ENCODE measurements at regions not wholly inside any gene's neighbourhood (a gene's known extent, or its start where the extent isn't known, plus 50 kb on each side); places are given as distances from the start of the nearest gene placed in this dataset.

GRCh38 chr18:42305869-42306593 lies 351.0 kb downstream of the PIK3C3 start:
- H3K27ac ChIP-seq (ENCODE audit: low read depth, low read length, poor library complexity, severe bottlenecking): no peak overlapping the region
- CTCF ChIA-PET (ENCODE audit: unreplicated experiment): no interaction called here
- H3K9me3 ChIP-seq (ENCODE audit: low read length): no peaks in the 10 kb centered on the region
- BruUV-seq (replicated peaks): no TSS peak
- no peaks in the 10 kb centered on the region for H3K36me3 ChIP-seq (ENCODE audit: insufficient read depth, low read length)
- H3K79me2 ChIP-seq (ENCODE audit: insufficient read depth, low read depth, low read length): no peaks in the 10 kb centered on the region
- no peak overlapping the region for H3K4me3 ChIP-seq (ENCODE audit: low read depth, low read length, poor library complexity, severe bottlenecking)
- DNase-seq (ENCODE audit: low spot score): no peak
- POLR2A ChIA-PET: interaction anchor here (0.6 kb wide), 1 partner anchor 82 kb away, joined by 3 read pairs; no protein-coding TSS in a partner anchor
- H3K4me2 ChIP-seq (ENCODE audit: low read length): no peak overlapping the region
- no peaks in the 10 kb centered on the region for H3K4me1 ChIP-seq (ENCODE audit: insufficient read depth, low read length, poor library complexity, severe bottlenecking)
- no peaks in the 10 kb centered on the region for H4K20me1 ChIP-seq (ENCODE audit: insufficient read depth, low read length)
- no peaks in the 10 kb centered on the region for H3K9me2 ChIP-seq (ENCODE audit: insufficient read depth, low read length)
- intact Hi-C loops (cut with micrococcal nuclease; ENCODE audit: unreplicated experiment): no loop called here
- H2AFZ ChIP-seq (ENCODE audit: low read length): no peak overlapping the region
- TF ChIP-seq EZH2phosphoT487 (IDR thresholded peaks at IDR 0.05; ENCODE audit: borderline replicate concordance, low read depth, low read length) (no peak), CTCF (conservative IDR thresholded peaks at IDR 0.05; ENCODE audit: low read length) (no peak)

GRCh38 chr18:42306594-42306980 lies 351.6 kb downstream of the PIK3C3 start:
- Histone ChIP-seq H3K4me2 (ENCODE audit: low read length) (no peak overlapping the region), H3K9me2 (ENCODE audit: insufficient read depth, low read length) (no peaks in the 10 kb centered on the region), H3K36me3 (ENCODE audit: insufficient read depth, low read length) (no peaks in the 10 kb centered on the region), H4K20me1 (ENCODE audit: insufficient read depth, low read length) (no peaks in the 10 kb centered on the region), H2AFZ (ENCODE audit: low read length) (no peak overlapping the region), H3K27ac (ENCODE audit: low read depth, low read length, poor library complexity, severe bottlenecking) (no peak overlapping the region), H3K79me2 (ENCODE audit: insufficient read depth, low read depth, low read length) (no peaks in the 10 kb centered on the region), H3K4me3 (ENCODE audit: low read depth, low read length, poor library complexity, severe bottlenecking) (no peak overlapping the region), H3K4me1 (ENCODE audit: insufficient read depth, low read length, poor library complexity, severe bottlenecking) (no peaks in the 10 kb centered on the region), H3K9me3 (ENCODE audit: low read length) (no peaks in the 10 kb centered on the region)
- no peak for TF ChIP-seq EZH2phosphoT487 (IDR thresholded peaks at IDR 0.05; ENCODE audit: borderline replicate concordance, low read depth, low read length)
- no peak for TF ChIP-seq CTCF (conservative IDR thresholded peaks at IDR 0.05; ENCODE audit: low read length)
- intact Hi-C loops (cut with micrococcal nuclease; ENCODE audit: unreplicated experiment): no loop called here
- ChIA-PET CTCF (ENCODE audit: unreplicated experiment) (no interaction called here), POLR2A (no interaction called here)
- BruUV-seq (replicated peaks): no TSS peak
- no peak for DNase-seq (ENCODE audit: low spot score)

- H3K9me2 ChIP-seq (ENCODE audit: insufficient read depth, low read length): no peaks in the 10 kb centered on the region
- H3K4me3 ChIP-seq (ENCODE audit: low read depth, low read length, poor library complexity, severe bottlenecking): no peak overlapping the region
- no peak overlapping the region for H3K27ac ChIP-seq (ENCODE audit: low read depth, low read length, poor library complexity, severe bottlenecking)
- H3K36me3 ChIP-seq (ENCODE audit: insufficient read depth, low read length): no peaks in the 10 kb centered on the region
- ChIA-PET POLR2A (no interaction called here), CTCF (ENCODE audit: unreplicated experiment) (no interaction called here)
- no peak for DNase-seq (ENCODE audit: low spot score)
- no peak overlapping the region for H3K4me2 ChIP-seq (ENCODE audit: low read length)
- intact Hi-C loops (cut with micrococcal nuclease; ENCODE audit: unreplicated experiment): no loop called here
- BruUV-seq (replicated peaks): no TSS peak
- H4K20me1 ChIP-seq (ENCODE audit: insufficient read depth, low read length): no peaks in the 10 kb centered on the region
- no peak overlapping the region for H2AFZ ChIP-seq (ENCODE audit: low read length)
- no peaks in the 10 kb centered on the region for H3K9me3 ChIP-seq (ENCODE audit: low read length)
- TF ChIP-seq EZH2phosphoT487 (IDR thresholded peaks at IDR 0.05; ENCODE audit: borderline replicate concordance, low read depth, low read length) (no peak), CTCF (conservative IDR thresholded peaks at IDR 0.05; ENCODE audit: low read length) (no peak)
- no peaks in the 10 kb centered on the region for H3K79me2 ChIP-seq (ENCODE audit: insufficient read depth, low read depth, low read length)
- H3K4me1 ChIP-seq (ENCODE audit: insufficient read depth, low read length, poor library complexity, severe bottlenecking): no peaks in the 10 kb centered on the region
These were observed 355.9 kb downstream of the PIK3C3 start for GRCh38 chr18:42310956-42311355.
